ENCODE measurements at regions not wholly inside any gene's neighbourhood (a gene's known extent, or its start where the extent isn't known, plus 50 kb on each side); places are given as distances from the start of the nearest gene placed in this dataset.

GRCh38 chr2:4024605-4025004 is 321.2 kb downstream of the DCDC2C start:
- no peak for DNase-seq (ENCODE audit: low spot score in 2 of 2)
- 80 to 83% methylated on average over 4 to 5 of the region's 5 CpGs for WGBS, 2 donors
- TF ChIP-seq POLR2A (IDR thresholded peaks at IDR 0.05) = no peak
- TF ChIP-seq CTCF (IDR thresholded peaks at IDR 0.05) = no peak
- intact Hi-C loops (cut with DNase I; ENCODE audit: low total_unique reads) = no loop called here
- H3K4me3 ChIP-seq (ENCODE audit: low read depth, poor library complexity, severe bottlenecking) = no peak overlapping the region

GRCh38 chr2:4029081-4029480 is 325.7 kb downstream of the DCDC2C start:
- 78 to 79% methylated on average over 2 of the region's 2 CpGs for WGBS, 2 donors
- TF ChIP-seq POLR2A (IDR thresholded peaks at IDR 0.05) (no peak), CTCF (IDR thresholded peaks at IDR 0.05) (no peak)
- no peak overlapping the region for H3K4me3 ChIP-seq (ENCODE audit: low read depth, poor library complexity, severe bottlenecking)
- intact Hi-C loops (cut with DNase I; ENCODE audit: low total_unique reads) = no loop called here
- no peak for DNase-seq (ENCODE audit: low spot score in 2 of 2)

- no peak for TF ChIP-seq CTCF (IDR thresholded peaks at IDR 0.05)
- no peak for TF ChIP-seq POLR2A (IDR thresholded peaks at IDR 0.05)
- 63 to 66% methylated on average over 7 of the region's 7 CpGs for WGBS, 2 donors
- no peak for DNase-seq (ENCODE audit: low spot score in 2 of 2)
- H3K4me3 ChIP-seq (ENCODE audit: low read depth, poor library complexity, severe bottlenecking) = no peak overlapping the region
- intact Hi-C loops (cut with DNase I; ENCODE audit: low total_unique reads) = no loop called here
Observed at GRCh38 chr2:4039896-4040295, 336.5 kb downstream of the DCDC2C start.

GRCh38 chr2:4047961-4048891 is 344.9 kb downstream of the DCDC2C start:
- 72 to 79% methylated on average over 9 of the region's 9 CpGs for WGBS, 2 donors
- no peak for TF ChIP-seq CTCF (IDR thresholded peaks at IDR 0.05)
- TF ChIP-seq POLR2A (IDR thresholded peaks at IDR 0.05) = no peak
- intact Hi-C loops (cut with DNase I; ENCODE audit: low total_unique reads) = no loop called here
- no peak overlapping the region for H3K4me3 ChIP-seq (ENCODE audit: low read depth, poor library complexity, severe bottlenecking)
- DNase-seq (ENCODE audit: low spot score in 2 of 2) = no peak

GRCh38 chr2:4049463-4049862 is 346.1 kb downstream of the DCDC2C start:
- no peak overlapping the region for H3K4me3 ChIP-seq (ENCODE audit: low read depth, poor library complexity, severe bottlenecking)
- 90 to 96% methylated on average over 3 of the region's 3 CpGs for WGBS, 2 donors
- no peak for DNase-seq (ENCODE audit: low spot score in 2 of 2)
- TF ChIP-seq CTCF (IDR thresholded peaks at IDR 0.05) (no peak), POLR2A (IDR thresholded peaks at IDR 0.05) (no peak)
- intact Hi-C loops (cut with DNase I; ENCODE audit: low total_unique reads) = no loop called here

Measured in lower leg skin (tissue), 4 donors.